OCI-LY1 (cell line): ENCODE measurements at regions not wholly inside any gene's neighbourhood (a gene's known extent, or its start where the extent isn't known, plus 50 kb on each side); places are given as distances from the start of the nearest gene placed in this dataset.

Experiments used
- H2AFZ ChIP-seq: fragments of 200-600 bp; sonication (generic), shearing (Covaris generic); 2 replicates; pipeline ENCODE4 v1.6.0; 2014; ENCODE audit warnings: antibody characterized with exemption, mild to moderate bottlenecking, low read length
- H3F3A ChIP-seq: fragments of 200-600 bp; sonication (generic), shearing (Covaris generic); 2 replicates; pipeline ENCODE4 v1.6.0; 2014; ENCODE audit warnings: mild to moderate bottlenecking, antibody characterized with exemption, low read length, moderate library complexity; ENCODE audit not compliant: insufficient read depth
- H3K27ac ChIP-seq: fragments of 200-600 bp; sonication (generic); 2 replicates; pipeline ENCODE4 v1.5.1; 2014; ENCODE audit warnings: low read length, mixed run types, mild to moderate bottlenecking, low read depth; ENCODE audit not compliant: poor library complexity, severe bottlenecking
- H3K27me3 ChIP-seq: fragments of 200-600 bp; sonication (generic); 2 replicates; pipeline ENCODE4 v1.6.0; 2014; ENCODE audit warnings: antibody characterized with exemption, mild to moderate bottlenecking, low read length, moderate library complexity; ENCODE audit not compliant: insufficient read depth
- H3K36me3 ChIP-seq: fragments of 200-600 bp; sonication (generic); 2 replicates; pipeline ENCODE4 v1.6.1; 2014; ENCODE audit warnings: mild to moderate bottlenecking, antibody characterized with exemption, low read length, moderate library complexity, mixed read lengths; ENCODE audit not compliant: insufficient read depth
- H3K4me1 ChIP-seq: fragments of 200-600 bp; sonication (generic); 2 replicates; pipeline ENCODE4 v1.5.1; 2014; ENCODE audit warnings: mild to moderate bottlenecking, low read length, moderate library complexity; ENCODE audit not compliant: insufficient read depth, severe bottlenecking
- H3K4me2 ChIP-seq: fragments of 200-600 bp; sonication (generic), shearing (Covaris generic); 2 replicates; pipeline ENCODE4 v1.6.1; 2014; ENCODE audit warnings: low read length
- H3K4me3 ChIP-seq: fragments of 200-600 bp; sonication (generic); 2 replicates; pipeline ENCODE4 v1.5.1; 2014; ENCODE audit warnings: low read length, low read depth, mild to moderate bottlenecking, mixed read lengths; ENCODE audit not compliant: poor library complexity, severe bottlenecking
- H3K79me2 ChIP-seq: fragments of 200-600 bp; shearing (Covaris generic); 2 replicates; pipeline ENCODE4 v1.6.1; 2016; ENCODE audit warnings: mixed run types, low read length, mixed read lengths; ENCODE audit not compliant: insufficient read depth
- H3K9ac ChIP-seq: fragments of 200-600 bp; sonication (generic), shearing (Covaris generic); 2 replicates; pipeline ENCODE4 v1.6.1; 2014; ENCODE audit warnings: mild to moderate bottlenecking, low read length, mixed read lengths
- H3K9me2 ChIP-seq: fragments of 200-600 bp; sonication (generic), shearing (Covaris generic); 2 replicates; pipeline ENCODE4 v1.6.1; 2014; ENCODE audit warnings: low read depth, mild to moderate bottlenecking, low read length, mixed read lengths
- H3K9me3 ChIP-seq: fragments of 200-600 bp; shearing (Covaris generic); 2 replicates; pipeline ENCODE4 v1.6.1; 2014; ENCODE audit warnings: low read length, mixed read lengths
- H4K20me1 ChIP-seq: fragments of 200-600 bp; sonication (generic), shearing (Covaris generic); 2 replicates; pipeline ENCODE4 v1.6.0; 2016; ENCODE audit warnings: mild to moderate bottlenecking, low read length; ENCODE audit not compliant: insufficient read depth
- EZH2 ChIP-seq: fragments of 200-600 bp; sonication (generic), shearing (Covaris generic); IDR thresholded peaks from 2 replicates; pipeline ENCODE4 v1.8.0; 2017; ENCODE audit warnings: borderline replicate concordance, mixed run types, mild to moderate bottlenecking, antibody characterized with exemption, low read length, moderate library complexity, mixed read lengths
- TF ChIP-seq, protein P1 (sequence below): fragments of 200-600 bp; sonication (generic), shearing (Covaris generic); IDR thresholded peaks from 2 replicates; pipeline ENCODE4 v1.5.1; 2017; ENCODE audit warnings: mild to moderate bottlenecking, antibody characterized with exemption, low read length, moderate library complexity, mixed read lengths

DNA sequence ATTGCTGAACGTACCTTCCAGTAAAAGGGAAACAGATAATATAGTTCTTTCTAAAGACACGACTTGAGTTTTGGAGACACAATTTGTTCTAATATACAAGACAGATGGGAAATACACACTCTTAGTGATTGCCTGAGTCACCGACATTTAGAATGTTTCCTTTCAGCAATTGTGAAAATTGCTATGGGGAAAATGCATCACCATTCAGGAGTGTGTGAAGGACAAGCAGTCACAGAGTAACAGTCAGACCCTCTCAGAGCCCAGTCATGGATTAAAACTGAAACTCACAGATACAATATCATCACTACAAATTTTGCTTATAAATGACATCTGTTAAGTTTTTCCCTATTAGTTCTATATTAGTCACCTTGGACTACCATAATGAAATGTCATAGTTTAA is 286.1 kb downstream of the SPRY2 start:
- no peaks in the 10 kb centered on the region for H3K79me2 ChIP-seq
- no peaks in the 10 kb centered on the region for H3F3A ChIP-seq
- no peaks in the 10 kb centered on the region for H3K4me1 ChIP-seq
- no peaks in the 10 kb centered on the region for H4K20me1 ChIP-seq
- H3K27ac ChIP-seq = no peak overlapping the region
- TF ChIP-seq EZH2 = no peak
- TF ChIP-seq, protein P1, sequence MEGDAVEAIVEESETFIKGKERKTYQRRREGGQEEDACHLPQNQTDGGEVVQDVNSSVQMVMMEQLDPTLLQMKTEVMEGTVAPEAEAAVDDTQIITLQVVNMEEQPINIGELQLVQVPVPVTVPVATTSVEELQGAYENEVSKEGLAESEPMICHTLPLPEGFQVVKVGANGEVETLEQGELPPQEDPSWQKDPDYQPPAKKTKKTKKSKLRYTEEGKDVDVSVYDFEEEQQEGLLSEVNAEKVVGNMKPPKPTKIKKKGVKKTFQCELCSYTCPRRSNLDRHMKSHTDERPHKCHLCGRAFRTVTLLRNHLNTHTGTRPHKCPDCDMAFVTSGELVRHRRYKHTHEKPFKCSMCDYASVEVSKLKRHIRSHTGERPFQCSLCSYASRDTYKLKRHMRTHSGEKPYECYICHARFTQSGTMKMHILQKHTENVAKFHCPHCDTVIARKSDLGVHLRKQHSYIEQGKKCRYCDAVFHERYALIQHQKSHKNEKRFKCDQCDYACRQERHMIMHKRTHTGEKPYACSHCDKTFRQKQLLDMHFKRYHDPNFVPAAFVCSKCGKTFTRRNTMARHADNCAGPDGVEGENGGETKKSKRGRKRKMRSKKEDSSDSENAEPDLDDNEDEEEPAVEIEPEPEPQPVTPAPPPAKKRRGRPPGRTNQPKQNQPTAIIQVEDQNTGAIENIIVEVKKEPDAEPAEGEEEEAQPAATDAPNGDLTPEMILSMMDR = no peak
- H3K4me3 ChIP-seq = no peak overlapping the region
- H3K9ac ChIP-seq = no peak overlapping the region
- no peak overlapping the region for H3K4me2 ChIP-seq
- no peaks in the 10 kb centered on the region for H3K9me2 ChIP-seq
- H2AFZ ChIP-seq = no peak overlapping the region
- H3K27me3 ChIP-seq = no peaks in the 10 kb centered on the region
- no peaks in the 10 kb centered on the region for H3K9me3 ChIP-seq
- no peaks in the 10 kb centered on the region for H3K36me3 ChIP-seq

DNA sequence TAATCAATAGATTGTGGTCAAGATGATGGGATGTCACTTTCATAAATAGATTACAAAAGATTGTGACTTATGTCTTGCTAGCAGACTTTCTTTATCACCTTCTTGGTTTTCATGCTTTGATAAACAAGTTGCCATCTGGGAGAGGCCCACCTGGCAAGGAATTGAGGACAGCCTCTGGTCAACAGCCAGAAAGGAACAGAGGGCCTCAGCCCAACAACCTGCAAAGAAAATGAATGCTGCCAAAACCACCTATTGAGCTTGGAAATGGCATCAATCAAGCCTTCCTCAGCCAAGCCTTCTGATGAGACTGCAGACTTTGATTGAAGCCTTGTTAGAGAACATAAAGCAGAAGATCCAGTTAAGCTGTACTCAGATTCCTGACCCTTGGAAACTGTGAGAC is 288.6 kb downstream of the SPRY2 start:
- Histone ChIP-seq H3K9me2 (no peaks in the 10 kb centered on the region), H3K4me3 (no peak overlapping the region), H3K9me3 (no peaks in the 10 kb centered on the region), H2AFZ (no peak overlapping the region), H3K79me2 (no peaks in the 10 kb centered on the region), H3K36me3 (no peaks in the 10 kb centered on the region), H3F3A (no peaks in the 10 kb centered on the region), H3K4me2 (no peak overlapping the region), H4K20me1 (no peaks in the 10 kb centered on the region), H3K9ac (no peak overlapping the region), H3K27ac (no peak overlapping the region), H3K27me3 (no peaks in the 10 kb centered on the region), H3K4me1 (no peaks in the 10 kb centered on the region)
- TF ChIP-seq, protein P1 = no peak
- no peak for TF ChIP-seq EZH2

DNA sequence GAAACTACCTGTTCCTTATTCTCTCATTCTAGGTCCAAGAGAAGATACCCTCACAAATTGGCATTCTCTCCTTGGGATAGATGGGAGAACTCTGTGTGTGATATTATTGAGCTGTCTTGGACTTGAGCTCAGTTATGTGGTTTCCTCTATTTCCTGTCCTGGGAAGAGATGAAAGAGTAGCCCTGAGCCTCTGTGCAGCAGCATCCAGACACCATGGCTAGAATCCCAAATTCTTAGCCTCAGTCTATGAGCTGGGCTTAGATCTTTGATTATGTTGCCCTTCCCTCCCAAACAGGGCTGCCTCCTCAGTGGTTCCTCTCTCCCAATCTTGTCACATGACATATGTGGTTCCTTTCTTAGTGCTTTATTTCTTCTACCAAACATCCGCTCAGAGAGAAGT is 290.7 kb downstream of the SPRY2 start:
- H3K36me3 ChIP-seq = no peaks in the 10 kb centered on the region
- TF ChIP-seq, protein P1 = no peak
- TF ChIP-seq EZH2 = no peak
- no peak overlapping the region for H3K4me3 ChIP-seq
- H3K27ac ChIP-seq = no peak overlapping the region
- no peaks in the 10 kb centered on the region for H3F3A ChIP-seq
- no peak overlapping the region for H2AFZ ChIP-seq
- H3K4me2 ChIP-seq = no peak overlapping the region
- no peak overlapping the region for H3K9ac ChIP-seq
- H3K79me2 ChIP-seq = no peaks in the 10 kb centered on the region
- H3K4me1 ChIP-seq = no peaks in the 10 kb centered on the region
- H3K9me3 ChIP-seq = no peaks in the 10 kb centered on the region
- no peaks in the 10 kb centered on the region for H3K27me3 ChIP-seq
- H3K9me2 ChIP-seq = no peaks in the 10 kb centered on the region
- H4K20me1 ChIP-seq = no peaks in the 10 kb centered on the region
